ENCODE measurements at regions not wholly inside any gene's neighbourhood (a gene's known extent, or its start where the extent isn't known, plus 50 kb on each side); places are given as distances from the start of the nearest gene placed in this dataset.

- no peaks in the 10 kb centered on the region for H4K20me1 ChIP-seq (ENCODE audit: control insufficient read depth, extremely low read depth, insufficient read depth, low read length)
- DNase-seq (ENCODE audit: low read depth in 2 of 2), result no peak
- no peak overlapping the region for H3K27ac ChIP-seq (ENCODE audit: insufficient read depth, low read length)
- H3K36me3 ChIP-seq (ENCODE audit: control insufficient read depth, insufficient read depth, low read length), result no peaks in the 10 kb centered on the region
- H3K4me2 ChIP-seq (ENCODE audit: extremely low read depth, insufficient read depth, low read length), result no peak overlapping the region
- H3K9ac ChIP-seq (ENCODE audit: insufficient read depth, low read length), result no peak overlapping the region
- H3K27me3 ChIP-seq (ENCODE audit: control insufficient read depth, insufficient read depth, low read length), result no peaks in the 10 kb centered on the region
- no peaks in the 10 kb centered on the region for H3K9me3 ChIP-seq (ENCODE audit: control insufficient read depth, insufficient read depth, low read depth, low read length)
- H3K4me1 ChIP-seq (ENCODE audit: control insufficient read depth, extremely low read depth, insufficient read depth, low read length), result no peaks in the 10 kb centered on the region
- no peak overlapping the region for H2AFZ ChIP-seq (ENCODE audit: low read length)
- no peaks in the 10 kb centered on the region for H3K79me2 ChIP-seq (ENCODE audit: control insufficient read depth, insufficient read depth, low read length)
- H3K4me3 ChIP-seq (replicated peaks in 1 of 4; ENCODE audit: control extremely low read depth in 1 of 4, insufficient read depth in 1 of 4, low read depth in 3 of 4, low read length in 4 of 4), result no peak overlapping the region
- no peak for TF ChIP-seq EZH2 (IDR thresholded peaks at IDR 0.05; ENCODE audit: low read length, missing control alignments)
- TF ChIP-seq CTCF (conservative IDR thresholded peaks at IDR 0.05 in 1 of 2, IDR thresholded peaks at IDR 0.05 in 1 of 2; ENCODE audit: low read depth in 1 of 2, low read length in 2 of 2), result no peak
These were observed 742.5 kb downstream of the TDRD15 start for GRCh38 chr2:21866316-21866715.

GRCh38 chr2:21887881-21888280 is 764.1 kb downstream of the TDRD15 start:
- Histone ChIP-seq H3K4me3 (replicated peaks in 1 of 4; ENCODE audit: control extremely low read depth in 1 of 4, insufficient read depth in 1 of 4, low read depth in 3 of 4, low read length in 4 of 4) (no peak overlapping the region), H3K27me3 (ENCODE audit: control insufficient read depth, insufficient read depth, low read length) (no peaks in the 10 kb centered on the region)
- no peak for TF ChIP-seq EZH2 (IDR thresholded peaks at IDR 0.05; ENCODE audit: low read length, missing control alignments)
- no peak for TF ChIP-seq CTCF (conservative IDR thresholded peaks at IDR 0.05 in 1 of 2, IDR thresholded peaks at IDR 0.05 in 1 of 2; ENCODE audit: low read depth in 1 of 2, low read length in 2 of 2)

GRCh38 chr2:21890041-21890440 is 766.3 kb downstream of the TDRD15 start:
- H3K9ac ChIP-seq (ENCODE audit: insufficient read depth, low read length), result no peak overlapping the region
- no peak overlapping the region for H3K27ac ChIP-seq (ENCODE audit: insufficient read depth, low read length)
- H3K36me3 ChIP-seq (ENCODE audit: control insufficient read depth, insufficient read depth, low read length), result no peaks in the 10 kb centered on the region
- H4K20me1 ChIP-seq (ENCODE audit: control insufficient read depth, extremely low read depth, insufficient read depth, low read length), result no peaks in the 10 kb centered on the region
- TF ChIP-seq CTCF (conservative IDR thresholded peaks at IDR 0.05 in 1 of 2, IDR thresholded peaks at IDR 0.05 in 1 of 2; ENCODE audit: low read depth in 1 of 2, low read length in 2 of 2) (no peak), EZH2 (IDR thresholded peaks at IDR 0.05; ENCODE audit: low read length, missing control alignments) (no peak)
- no peak overlapping the region for H3K4me2 ChIP-seq (ENCODE audit: extremely low read depth, insufficient read depth, low read length)
- H3K9me3 ChIP-seq (ENCODE audit: control insufficient read depth, insufficient read depth, low read depth, low read length), result no peaks in the 10 kb centered on the region
- H3K27me3 ChIP-seq (ENCODE audit: control insufficient read depth, insufficient read depth, low read length), result no peaks in the 10 kb centered on the region
- H2AFZ ChIP-seq (ENCODE audit: low read length), result no peak overlapping the region
- no peak for DNase-seq (ENCODE audit: low read depth in 2 of 2)
- peaks cover 8% of the 10 kb centered on the region for H3K4me1 ChIP-seq (ENCODE audit: control insufficient read depth, extremely low read depth, insufficient read depth, low read length)
- H3K79me2 ChIP-seq (ENCODE audit: control insufficient read depth, insufficient read depth, low read length), result no peaks in the 10 kb centered on the region
- no peak overlapping the region for H3K4me3 ChIP-seq (replicated peaks in 1 of 4; ENCODE audit: control extremely low read depth in 1 of 4, insufficient read depth in 1 of 4, low read depth in 3 of 4, low read length in 4 of 4)

More at GRCh38 chr2:21887881-21888280, 764.1 kb downstream of the TDRD15 start:
- H3K9me3 ChIP-seq (ENCODE audit: control insufficient read depth, insufficient read depth, low read depth, low read length), result no peaks in the 10 kb centered on the region
- H3K9ac ChIP-seq (ENCODE audit: insufficient read depth, low read length), result no peak overlapping the region
- no peaks in the 10 kb centered on the region for H3K36me3 ChIP-seq (ENCODE audit: control insufficient read depth, insufficient read depth, low read length)
- H2AFZ ChIP-seq (ENCODE audit: low read length), result no peak overlapping the region
- H4K20me1 ChIP-seq (ENCODE audit: control insufficient read depth, extremely low read depth, insufficient read depth, low read length), result no peaks in the 10 kb centered on the region
- peaks cover 8% of the 10 kb centered on the region for H3K4me1 ChIP-seq (ENCODE audit: control insufficient read depth, extremely low read depth, insufficient read depth, low read length)
- H3K27ac ChIP-seq (ENCODE audit: insufficient read depth, low read length), result no peak overlapping the region
- DNase-seq (ENCODE audit: low read depth in 2 of 2), result no peak
- H3K4me2 ChIP-seq (ENCODE audit: extremely low read depth, insufficient read depth, low read length), result no peak overlapping the region
- H3K79me2 ChIP-seq (ENCODE audit: control insufficient read depth, insufficient read depth, low read length), result no peaks in the 10 kb centered on the region
